Right lobe of liver (tissue), 6 donors: ENCODE measurements at regions not wholly inside any gene's neighbourhood (a gene's known extent, or its start where the extent isn't known, plus 50 kb on each side); places are given as distances from the start of the nearest gene placed in this dataset.
"Not testable (repeated sequence)": the region's sequence is repeated elsewhere in the genome, so short reads cannot be mapped to it uniquely, and the experiment has no call there.

ENCODE experiments used
- ATAC-seq, 4 donors: fragments of 200-7000 bp; cut with Tn5 transposase; one replicate each; pipeline ENCODE4 v1.9.1; 2020; ENCODE audit warnings: mild to moderate bottlenecking in 4 of 4, moderate library complexity in 4 of 4
- DNase-seq, 3 donors: peaks; one replicate each; pipeline ENCODE4 v3.0.0-alpha.2; 2020
- H3K27ac ChIP-seq, 3 donors: fragments of 200-600 bp; one replicate each; pipeline ENCODE4 v1.8.0; 2022
- H3K27me3 ChIP-seq, 2 donors: fragments of 200-600 bp; one replicate each; pipeline ENCODE4 v1.8.0; 2022
- H3K36me3 ChIP-seq, 4 donors: fragments of 200-600 bp; sonication (generic) in 1 of 4; one replicate each; pipeline versions ENCODE4 v1.5.1 to v1.8.0; 2017 to 2022; ENCODE audit warnings: control low read depth in 1 of 4
- H3K4me1 ChIP-seq, 4 donors: fragments of 200-600 bp; sonication (generic) in 1 of 4; one replicate each; pipeline versions ENCODE4 v1.5.1 to v1.8.0; 2017 to 2022; ENCODE audit warnings: control low read depth in 1 of 4
- H3K4me3 ChIP-seq, 3 donors: fragments of 200-600 bp; one replicate each; pipeline ENCODE4 v1.8.0; 2022
- H3K9me3 ChIP-seq, 4 donors: fragments of 200-600 bp; sonication (generic) in 1 of 4; one replicate each; pipeline versions ENCODE4 v1.5.1 to v1.8.0; 2017 to 2022; ENCODE audit warnings: control low read depth in 1 of 4
- POLR2A ChIP-seq: fragments of 450-650 bp; IDR thresholded peaks from one replicate; pipeline ENCODE4 v1.6.1; 2017; ENCODE audit warnings: antibody characterized with exemption, mild to moderate bottlenecking
- WGBS: methylation state at CpG from one replicate; pipeline ENCODE4 v1.1.6; 2018; ENCODE audit warnings: low coverage, low lambda C conversion rate; ENCODE audit not compliant: insufficient coverage; ENCODE audit errors: missing lambda C conversion rate; 5-methylcytosine and 5-hydroxymethylcytosine counted together
- intact Hi-C, 2 donors: fragments of 100-400 bp; cut with DNase I; formaldehyde crosslinking; loops; one replicate each; pipeline versions ENCODE4 v1.11.2 to v1.14.1; 2022
- TF ChIP-seq, protein P1 (sequence below), 4 donors: fragments of 200-600 bp in 3 of 4; fragments of 450-650 bp in 1 of 4; IDR thresholded peaks; one replicate each; pipeline versions ENCODE4 v1.5.1 to v1.8.0; 2016 to 2022; ENCODE audit warnings: antibody characterized with exemption in 4 of 4, mild to moderate bottlenecking in 2 of 4
- donor health status: DM: no; HTN: yes; CAD: no.
- donor health status: DM: no; HTN: no; CAD: no.
- donor health status: DM: no; HTN: no; CAD: no.
- donor health status: DM: no; HTN: yes; CAD: no.
- donor health status: DM: no; HTN: yes; CAD: no.

DNA sequence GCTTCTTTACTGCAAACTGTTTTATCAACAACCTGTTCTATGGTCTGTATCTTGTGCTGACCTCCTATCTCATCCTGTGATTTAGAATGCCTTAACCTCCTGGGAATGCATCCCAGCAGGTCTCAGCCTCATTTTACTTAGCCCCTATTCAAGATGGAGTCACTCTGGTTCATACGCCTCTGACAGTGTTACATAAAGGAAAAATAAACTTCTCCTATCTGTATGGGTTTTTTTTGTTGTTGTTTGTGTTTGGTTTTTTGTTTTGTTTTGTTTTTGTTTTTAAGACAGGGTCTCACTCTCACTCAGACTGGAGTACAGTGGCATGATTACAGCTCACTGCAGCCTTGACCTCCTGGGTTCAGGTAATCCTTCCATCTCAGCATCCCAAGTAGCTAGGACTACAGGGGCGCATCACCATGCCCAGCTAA is 62.1 kb downstream of the RESF1 start:
- no peak for ATAC-seq
- intact Hi-C loops = no loop called here
- no peak overlapping the region for H3K4me3 ChIP-seq
- no peaks in the 10 kb centered on the region for H3K36me3 ChIP-seq
- no peak for TF ChIP-seq POLR2A
- TF ChIP-seq, protein P1, sequence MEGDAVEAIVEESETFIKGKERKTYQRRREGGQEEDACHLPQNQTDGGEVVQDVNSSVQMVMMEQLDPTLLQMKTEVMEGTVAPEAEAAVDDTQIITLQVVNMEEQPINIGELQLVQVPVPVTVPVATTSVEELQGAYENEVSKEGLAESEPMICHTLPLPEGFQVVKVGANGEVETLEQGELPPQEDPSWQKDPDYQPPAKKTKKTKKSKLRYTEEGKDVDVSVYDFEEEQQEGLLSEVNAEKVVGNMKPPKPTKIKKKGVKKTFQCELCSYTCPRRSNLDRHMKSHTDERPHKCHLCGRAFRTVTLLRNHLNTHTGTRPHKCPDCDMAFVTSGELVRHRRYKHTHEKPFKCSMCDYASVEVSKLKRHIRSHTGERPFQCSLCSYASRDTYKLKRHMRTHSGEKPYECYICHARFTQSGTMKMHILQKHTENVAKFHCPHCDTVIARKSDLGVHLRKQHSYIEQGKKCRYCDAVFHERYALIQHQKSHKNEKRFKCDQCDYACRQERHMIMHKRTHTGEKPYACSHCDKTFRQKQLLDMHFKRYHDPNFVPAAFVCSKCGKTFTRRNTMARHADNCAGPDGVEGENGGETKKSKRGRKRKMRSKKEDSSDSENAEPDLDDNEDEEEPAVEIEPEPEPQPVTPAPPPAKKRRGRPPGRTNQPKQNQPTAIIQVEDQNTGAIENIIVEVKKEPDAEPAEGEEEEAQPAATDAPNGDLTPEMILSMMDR (IDR thresholded peaks at IDR 0.05) = no peak
- no peaks in the 10 kb centered on the region for H3K4me1 ChIP-seq
- H3K9me3 ChIP-seq = no peaks in the 10 kb centered on the region
- DNase-seq = no peak
- WGBS = 100% methylated on average over 2 of the region's 2 CpGs
- no peak overlapping the region for H3K27ac ChIP-seq
- H3K27me3 ChIP-seq = no peaks in the 10 kb centered on the region

DNA sequence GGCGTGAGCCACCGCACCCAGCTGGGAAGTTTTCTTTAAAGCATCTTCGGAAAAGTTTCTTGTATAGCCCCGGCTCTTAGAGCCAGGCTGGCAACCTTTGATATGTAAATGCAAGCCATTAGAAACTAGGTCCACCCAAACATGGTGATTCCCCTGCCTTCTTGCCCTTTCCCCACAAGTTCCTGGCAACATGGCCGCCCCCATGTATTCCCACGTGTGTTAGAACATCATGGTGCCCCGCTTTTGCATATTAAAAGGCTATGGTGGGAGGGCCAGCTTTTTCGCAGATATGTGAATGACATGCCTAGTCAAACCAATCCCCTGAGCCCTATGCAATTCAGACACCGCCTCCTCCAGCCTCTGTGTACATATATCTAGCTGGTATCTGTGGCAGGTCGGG is 63.2 kb downstream of the RESF1 start:
- ATAC-seq, H3K36me3 ChIP-seq, H3K4me3 ChIP-seq, H3K4me1 ChIP-seq, DNase-seq, H3K27ac ChIP-seq, intact Hi-C loops, H3K9me3 ChIP-seq, H3K27me3 ChIP-seq: not testable (repeated sequence)
- 91% methylated on average over 7 of the region's 10 CpGs for WGBS

DNA sequence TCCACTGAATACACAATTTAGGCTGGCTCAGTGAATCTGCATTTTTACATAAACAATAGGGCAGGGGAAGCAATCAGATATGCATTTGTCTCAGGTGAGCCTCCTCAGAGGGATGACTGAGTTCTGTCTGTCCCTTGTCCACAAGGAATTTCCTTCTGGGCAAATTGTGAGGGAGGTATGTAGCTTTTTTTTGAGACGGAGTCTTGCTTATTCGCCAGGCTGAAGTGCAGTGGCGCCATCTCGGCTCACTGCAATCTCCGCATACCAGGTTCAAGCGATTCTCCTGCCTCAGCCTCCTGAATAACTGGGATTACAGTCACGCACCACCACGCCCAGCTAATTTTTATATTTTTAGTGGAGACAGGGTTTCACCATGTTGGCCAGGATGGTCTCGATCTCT is 64.6 kb downstream of the RESF1 start:
- H3K36me3 ChIP-seq, H3K27me3 ChIP-seq, H3K4me3 ChIP-seq, H3K27ac ChIP-seq, DNase-seq, intact Hi-C loops, ATAC-seq, H3K4me1 ChIP-seq, H3K9me3 ChIP-seq: not testable (repeated sequence)
- WGBS = 83% methylated on average over 5 of the region's 9 CpGs

DNA sequence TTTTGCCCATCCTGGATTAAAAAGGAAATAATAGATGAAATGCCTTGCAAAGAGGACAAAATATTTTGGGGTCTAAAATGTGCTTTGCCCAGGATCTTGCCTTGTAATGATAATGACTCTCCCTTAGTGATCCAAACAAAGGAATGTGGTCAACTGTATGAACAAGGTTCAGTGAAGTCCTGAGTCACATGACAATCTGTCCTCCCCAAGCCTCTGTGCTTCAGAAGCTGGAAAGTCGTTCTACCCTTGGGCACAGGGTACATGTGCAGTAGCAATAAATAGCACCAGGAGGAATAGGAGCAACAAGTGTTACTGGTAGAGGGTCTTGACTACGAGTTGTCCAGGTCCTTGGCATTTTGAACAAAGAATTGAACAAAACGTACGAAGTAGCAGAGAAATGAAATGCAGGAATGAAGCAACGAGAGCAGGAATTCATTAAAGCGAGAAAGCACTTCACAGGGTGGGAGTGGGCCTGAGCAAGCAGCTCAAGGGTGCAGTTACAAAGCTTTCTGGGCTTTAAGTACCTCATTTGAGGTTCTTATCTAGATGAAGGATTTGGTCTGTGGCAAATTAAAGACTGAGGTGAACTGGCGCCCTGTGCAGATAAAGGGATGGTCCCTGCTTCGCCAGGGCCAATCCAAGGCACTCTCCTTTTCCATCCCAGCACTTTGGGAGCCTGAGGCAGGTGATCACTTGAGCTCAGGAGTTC is 65.8 kb downstream of the RESF1 start:
- Histone ChIP-seq H3K4me1 (no peaks in the 10 kb centered on the region), H3K4me3 (no peak overlapping the region), H3K27ac (no peak overlapping the region), H3K9me3 (no peaks in the 10 kb centered on the region), H3K36me3 (no peaks in the 10 kb centered on the region), H3K27me3 (no peaks in the 10 kb centered on the region)
- TF ChIP-seq POLR2A = no peak
- TF ChIP-seq, protein P1 (IDR thresholded peaks at IDR 0.05) = no peak
- WGBS = 80% methylated on average over 7 of the region's 8 CpGs
- intact Hi-C loops = no loop called here
- ATAC-seq (no peak), DNase-seq (no peak)

DNA sequence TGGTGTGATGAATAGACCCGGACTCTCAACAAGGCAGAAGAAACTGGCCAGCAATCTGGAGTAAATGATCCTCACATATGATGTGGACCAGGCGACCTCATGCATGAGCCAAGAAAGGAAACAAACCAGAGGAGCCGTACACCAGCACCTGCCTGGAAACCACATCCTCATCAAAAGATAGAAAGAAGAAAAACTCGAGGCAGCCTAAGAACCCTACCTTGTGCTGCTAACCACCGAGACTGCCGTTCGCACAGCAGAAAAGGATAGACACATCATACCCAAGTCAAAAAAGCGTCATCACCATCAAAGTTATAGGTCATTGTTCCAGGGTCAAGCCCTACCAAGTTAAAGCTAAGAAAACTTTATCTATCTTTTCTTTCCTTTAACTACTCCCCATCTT is 66.7 kb downstream of the RESF1 start:
- no peak for DNase-seq
- TF ChIP-seq, protein P1 (IDR thresholded peaks at IDR 0.05) = no peak
- no peak for TF ChIP-seq POLR2A
- 81% methylated on average over 6 of the region's 8 CpGs for WGBS

More for the DNA sequence above, 66.7 kb downstream of the RESF1 start:
- Histone ChIP-seq H3K9me3 (no peaks in the 10 kb centered on the region), H3K27me3 (no peaks in the 10 kb centered on the region), H3K36me3 (no peaks in the 10 kb centered on the region), H3K27ac (no peak overlapping the region), H3K4me1 (no peaks in the 10 kb centered on the region), H3K4me3 (no peak overlapping the region)
- intact Hi-C loops = no loop called here
- no peak for ATAC-seq
